HG02678 (cell line): ENCODE measurements at regions not wholly inside any gene's neighbourhood (a gene's known extent, or its start where the extent isn't known, plus 50 kb on each side); places are given as distances from the start of the nearest gene placed in this dataset.
"Not testable (repeated sequence)": the region's sequence is repeated elsewhere in the genome, so short reads cannot be mapped to it uniquely, and the experiment has no call there.

Source experiments
- ATAC-seq: cut with Tn5 transposase; IDR thresholded peaks from one replicate; pipeline ENCODE4 v1.9.1; 2021; ENCODE audit warnings: mild to moderate bottlenecking, moderate library complexity; ENCODE audit not compliant: unreplicated experiment

GRCh38 chr2:39837856-39838453, 58.9 kb upstream of the THUMPD2 start:
- ATAC-seq, result peak; percentile 97

GRCh38 chr2:39836638-39837037, 57.6 kb upstream of the THUMPD2 start:
- ATAC-seq, result no peak

- ATAC-seq, result no peak
These were observed 55.4 kb upstream of the THUMPD2 start for GRCh38 chr2:39834426-39834825.

- not testable (repeated sequence) for ATAC-seq
These were observed 51.6 kb upstream of the THUMPD2 start for GRCh38 chr2:39830610-39831009.
